Glomerular visceral epithelial cell (primary cell): ENCODE measurements at regions not wholly inside any gene's neighbourhood (a gene's known extent, or its start where the extent isn't known, plus 50 kb on each side); places are given as distances from the start of the nearest gene placed in this dataset.
"Not testable (repeated sequence)": the region's sequence is repeated elsewhere in the genome, so short reads cannot be mapped to it uniquely, and the experiment has no call there.

Experiments
- DNase-seq: peaks from one replicate; pipeline ENCODE4 v3.0.0-alpha.2; 2016; ENCODE audit errors: extremely low spot score

- DNase-seq = no peak
These were observed 310.1 kb upstream of the NCKAP5 start for GRCh38 chr2:133878326-133878725.

- DNase-seq = no peak
These were observed 311.4 kb upstream of the NCKAP5 start for GRCh38 chr2:133879703-133880102.

GRCh38 chr2:133882159-133882558, 313.9 kb upstream of the NCKAP5 start:
- DNase-seq = not testable (repeated sequence)

GRCh38 chr2:133884739-133885381, 316.6 kb upstream of the NCKAP5 start:
- no peak for DNase-seq

GRCh38 chr2:133885847-133886246, 317.6 kb upstream of the NCKAP5 start:
- DNase-seq = no peak

GRCh38 chr2:133886735-133887675, 318.7 kb upstream of the NCKAP5 start:
- peak; percentile 69 for DNase-seq

- no peak for DNase-seq
These were observed 319.4 kb upstream of the NCKAP5 start for GRCh38 chr2:133887676-133888040.

- no peak for DNase-seq
These were observed 319.8 kb upstream of the NCKAP5 start for GRCh38 chr2:133888107-133888506.

GRCh38 chr2:133888621-133889219, 320.5 kb upstream of the NCKAP5 start:
- no peak for DNase-seq

- no peak for DNase-seq
These were observed 324.2 kb upstream of the NCKAP5 start for GRCh38 chr2:133892352-133892913.

GRCh38 chr2:133894429-133894828, 326.2 kb upstream of the NCKAP5 start:
- DNase-seq = no peak

GRCh38 chr2:133897838-133898237, 329.6 kb upstream of the NCKAP5 start:
- DNase-seq = not testable (repeated sequence)

- no peak for DNase-seq
These were observed 332.6 kb upstream of the NCKAP5 start for GRCh38 chr2:133900909-133901308.

- no peak for DNase-seq
These were observed 338.1 kb upstream of the NCKAP5 start for GRCh38 chr2:133906396-133906795.

GRCh38 chr2:133906926-133907325, 338.7 kb upstream of the NCKAP5 start:
- DNase-seq = no peak

GRCh38 chr2:133908171-133908570, 339.9 kb upstream of the NCKAP5 start:
- no peak for DNase-seq

- DNase-seq = no peak
These were observed 335.7 kb upstream of the MGAT5 start for GRCh38 chr2:133918141-133918540.

- DNase-seq = no peak
These were observed 334.6 kb upstream of the MGAT5 start for GRCh38 chr2:133919285-133919684.

- no peak for DNase-seq
These were observed 326.0 kb upstream of the MGAT5 start for GRCh38 chr2:133927894-133928293.

- no peak for DNase-seq
These were observed 317.8 kb upstream of the MGAT5 start for GRCh38 chr2:133936096-133936495.

GRCh38 chr2:133936601-133937000, 317.3 kb upstream of the MGAT5 start:
- DNase-seq = no peak

GRCh38 chr2:133937669-133938068, 316.2 kb upstream of the MGAT5 start:
- DNase-seq = no peak
